ENCODE measurements at regions not wholly inside any gene's neighbourhood (a gene's known extent, or its start where the extent isn't known, plus 50 kb on each side); places are given as distances from the start of the nearest gene placed in this dataset.

- no peak for TF ChIP-seq POLR2A (IDR thresholded peaks at IDR 0.05; ENCODE audit: low read depth, low read length)
- no peak for TF ChIP-seq POLR2AphosphoS5 (IDR thresholded peaks at IDR 0.05; ENCODE audit: low read depth, low read length)
- TF ChIP-seq PAX5 (IDR thresholded peaks at IDR 0.05; ENCODE audit: insufficient read depth, low read length, severe bottlenecking): no peak
Measured at GRCh38 chr12:102722147-102722546, 194.9 kb downstream of the PAH start.

Measured in GM12891 (cell line).